H1 (cell line): ENCODE measurements at regions not wholly inside any gene's neighbourhood (a gene's known extent, or its start where the extent isn't known, plus 50 kb on each side); places are given as distances from the start of the nearest gene placed in this dataset.

Experiments used
- CTCF ChIA-PET: fragments of 300-600 bp; sonication (Branson Sonifier 250); formaldehyde crosslinking; loops from one replicate; lab custom pipeline; 2021; ENCODE audit not compliant: partially characterized antibody; lab: Charles Lee
- POLR2A ChIA-PET: fragments of 300-600 bp; sonication (Branson Sonifier 250); formaldehyde crosslinking; loops from one replicate; lab custom pipeline; 2021; ENCODE audit warnings: inconsistent platforms; ENCODE audit not compliant: partially characterized antibody; lab: Charles Lee
- DNase-seq, 2 experiments: peaks; one replicate each; pipeline versions ENCODE4 v3.0.0 to v3.0.0-alpha.2; 2010 to 2022; ENCODE audit warnings: low spot score in 2 of 2, low read depth in 1 of 2, mixed read lengths in 1 of 2
- FAIRE-seq: peaks from 2 replicates; lab custom pipeline; 2011; peaks lifted over from hg19 to GRCh38; lab: Jason Lieb, UNC
- H2AFZ ChIP-seq: 2 replicates; pipeline ENCODE4 v1.8.1; 2012; ENCODE audit warnings: low read length, inconsistent platforms
- H2AK5ac ChIP-seq: 2 replicates; pipeline ENCODE4 v1.6.1; 2013; ENCODE audit warnings: low read depth, low read length
- H2BK120ac ChIP-seq: replicated peaks from 2 replicates; pipeline ENCODE3; 2013; ENCODE audit warnings: low read depth, low read length, inconsistent platforms
- H2BK12ac ChIP-seq: 2 replicates; pipeline ENCODE4 v1.6.1; 2013; ENCODE audit warnings: low read depth, low read length
- H2BK15ac ChIP-seq: 2 replicates; pipeline ENCODE4 v1.6.1; 2013; ENCODE audit warnings: low read length
- H2BK20ac ChIP-seq: 2 replicates; pipeline ENCODE4 v1.6.1; 2013; ENCODE audit warnings: low read length
- H2BK5ac ChIP-seq: 2 replicates; pipeline ENCODE4 v1.6.1; 2013; ENCODE audit warnings: low read depth, low read length
- H3K14ac ChIP-seq: 2 replicates; pipeline ENCODE4 v1.6.1; 2013; ENCODE audit warnings: inconsistent platforms; ENCODE audit not compliant: insufficient read length
- H3K18ac ChIP-seq: 2 replicates; pipeline ENCODE4 v1.6.1; 2013; ENCODE audit warnings: low read length; ENCODE audit errors: extremely low read depth
- H3K23ac ChIP-seq: 2 replicates; pipeline ENCODE4 v1.6.1; 2013; ENCODE audit warnings: inconsistent platforms; ENCODE audit not compliant: insufficient read length
- H3K23me2 ChIP-seq: 2 replicates; pipeline ENCODE4 v1.6.1; 2013; ENCODE audit warnings: low read depth, low read length
- H3K27ac ChIP-seq: 2 replicates; pipeline ENCODE4 v1.6.1; 2011; ENCODE audit warnings: low read depth, low read length, inconsistent platforms
- H3K27me3 ChIP-seq, 4 experiments: replicated peaks in 1 of 4; 1 replicate in 1 of 4; 2 replicates in 3 of 4; pipeline versions ENCODE4 v1.6.1 to v1.8.1; 2011 to 2013; ENCODE audit warnings: low read length in 3 of 4, mild to moderate bottlenecking in 3 of 4, inconsistent platforms in 2 of 4, mixed read lengths in 2 of 4, moderate library complexity in 1 of 4; ENCODE audit not compliant: control insufficient read depth in 3 of 4, insufficient read depth in 3 of 4; ENCODE audit errors: extremely low read depth in 1 of 4
- H3K36me3 ChIP-seq, 4 experiments: 2 replicates each; pipeline versions ENCODE4 v1.6.1 to v1.8.1; 2011 to 2013; ENCODE audit warnings: mild to moderate bottlenecking in 4 of 4, low read length in 3 of 4, moderate library complexity in 2 of 4, control low read depth in 1 of 4, inconsistent platforms in 1 of 4; ENCODE audit not compliant: insufficient read depth in 4 of 4, control insufficient read depth in 2 of 4
- H3K4ac ChIP-seq: replicated peaks from 2 replicates; pipeline ENCODE3; 2013; ENCODE audit warnings: low read length, low read depth, mixed read lengths, inconsistent platforms; ENCODE audit not compliant: insufficient read length
- H3K4me1 ChIP-seq, 4 experiments: replicated peaks in 1 of 4; 1 replicate in 1 of 4; 2 replicates in 3 of 4; pipeline versions ENCODE4 v1.6.1 to v1.8.1; 2011 to 2013; ENCODE audit warnings: low read length in 3 of 4, inconsistent platforms in 2 of 4, mixed read lengths in 1 of 4; ENCODE audit not compliant: insufficient read depth in 4 of 4, control insufficient read depth in 3 of 4
- H3K4me2 ChIP-seq, 2 experiments: 2 replicates each; pipeline versions ENCODE4 v1.6.1 to v1.8.1; 2011 to 2013; ENCODE audit warnings: low read depth in 2 of 2, low read length in 2 of 2, control low read depth in 1 of 2, inconsistent platforms in 1 of 2, mild to moderate bottlenecking in 1 of 2; ENCODE audit not compliant: insufficient read depth in 1 of 2
- H3K4me3 ChIP-seq, 4 experiments: fragments of 200-600, 300-600 bp in 1 of 4; sonication (generic), shearing (Covaris generic), sonication (Bioruptor Twin) in 1 of 4; 2 replicates each; pipeline versions ENCODE4 v1.5.1 to v1.8.1; 2011 to 2016; ENCODE audit warnings: low read length in 4 of 4, low read depth in 3 of 4, control low read depth in 2 of 4, inconsistent platforms in 2 of 4, mild to moderate bottlenecking in 2 of 4, mixed read lengths in 1 of 4, moderate library complexity in 1 of 4; ENCODE audit not compliant: insufficient read depth in 2 of 4; ENCODE audit errors: extremely low read depth in 1 of 4
- H3K56ac ChIP-seq: replicated peaks from 2 replicates; pipeline ENCODE3; 2013; ENCODE audit warnings: low read depth, mild to moderate bottlenecking, mixed read lengths, low read length, inconsistent platforms; ENCODE audit not compliant: insufficient read length
- H3K79me1 ChIP-seq: 2 replicates; pipeline ENCODE4 v1.6.1; 2013; ENCODE audit warnings: low read depth, low read length, control low read depth
- H3K79me2 ChIP-seq, 2 experiments: 2 replicates each; pipeline versions ENCODE4 v1.6.1 to v1.8.1; 2012 to 2013; ENCODE audit warnings: low read length in 2 of 2, mild to moderate bottlenecking in 2 of 2, inconsistent platforms in 1 of 2; ENCODE audit not compliant: insufficient read depth in 2 of 2, control insufficient read depth in 1 of 2
- H3K9ac ChIP-seq, 4 experiments: replicated peaks in 1 of 4; 1 replicate in 1 of 4; 2 replicates in 3 of 4; pipeline versions ENCODE4 v1.6.1 to v1.8.1; 2011 to 2013; ENCODE audit warnings: low read depth in 3 of 4, low read length in 3 of 4, control low read depth in 2 of 4, mild to moderate bottlenecking in 2 of 4, moderate library complexity in 2 of 4, inconsistent platforms in 1 of 4; ENCODE audit errors: extremely low read depth in 1 of 4
- H3K9me3 ChIP-seq, 2 experiments: 2 replicates each; pipeline versions ENCODE4 v1.6.1 to v1.8.1; 2012 to 2013; ENCODE audit warnings: mild to moderate bottlenecking in 2 of 2, moderate library complexity in 2 of 2, control low read depth in 1 of 2, inconsistent platforms in 1 of 2, low read depth in 1 of 2, low read length in 1 of 2, mixed read lengths in 1 of 2; ENCODE audit not compliant: insufficient read depth in 2 of 2
- H4K20me1 ChIP-seq, 2 experiments: replicated peaks in 1 of 2; 2 replicates each; pipeline versions ENCODE3 to v1.8.1; 2011 to 2013; ENCODE audit warnings: inconsistent platforms in 2 of 2, low read length in 2 of 2, mild to moderate bottlenecking in 1 of 2; ENCODE audit not compliant: insufficient read depth in 2 of 2, control insufficient read depth in 1 of 2
- H4K5ac ChIP-seq: 2 replicates; pipeline ENCODE4 v1.6.1; 2013; ENCODE audit warnings: low read length, low read depth, mixed read lengths, inconsistent platforms; ENCODE audit not compliant: insufficient read length
- H4K8ac ChIP-seq: 2 replicates; pipeline ENCODE4 v1.8.0; 2013; ENCODE audit warnings: mild to moderate bottlenecking, moderate library complexity, low read length, inconsistent platforms; ENCODE audit not compliant: insufficient read depth; ENCODE audit errors: extremely low read depth
- H4K91ac ChIP-seq: replicated peaks from 2 replicates; pipeline ENCODE3; 2013; ENCODE audit warnings: low read length, mixed read lengths, inconsistent platforms; ENCODE audit not compliant: insufficient read length
- CEBPB ChIP-seq: IDR thresholded peaks from 2 replicates; pipeline ENCODE4 v1.6.1; 2012; ENCODE audit warnings: low read depth, low read length
- MAX ChIP-seq: IDR thresholded peaks from 2 replicates; pipeline ENCODE4 v1.6.1; 2012; ENCODE audit warnings: inconsistent platforms
- WGBS, 2 experiments: shearing (Covaris generic) in 1 of 2; methylation state at CpG; one replicate each; pipeline versions ENCODE4 v1.1.6 to v1.1.7; 2013 to 2015; ENCODE audit warnings: low lambda C conversion rate in 2 of 2, mixed read lengths in 2 of 2, inconsistent platforms in 1 of 2, low coverage in 1 of 2, missing lambda C conversion rate in 1 of 2; ENCODE audit not compliant: insufficient replicate concordance in 2 of 2, insufficient coverage in 1 of 2, insufficient read length in 1 of 2; ENCODE audit errors: extremely low coverage in 1 of 2, missing lambda C conversion rate in 1 of 2; 5-methylcytosine and 5-hydroxymethylcytosine counted together

GRCh38 chr18:2390158-2390557 is 181.1 kb downstream of the METTL4 start:
- H3K4ac ChIP-seq, result no peak overlapping the region
- H3K27me3 ChIP-seq, result peaks cover 0 to 1% (median 0%) of the 10 kb centered on the region in 4 experiments; a peak in 1 of 7 replicates
- H2BK20ac ChIP-seq, result no peak overlapping the region
- no peaks in the 10 kb centered on the region for H3K79me1 ChIP-seq
- no peak overlapping the region for H2AK5ac ChIP-seq
- H2AFZ ChIP-seq, result no peak overlapping the region
- H3K23me2 ChIP-seq, result no peaks in the 10 kb centered on the region
- no peak overlapping the region for H3K4me3 ChIP-seq
- H4K8ac ChIP-seq, result no peak overlapping the region
- no peak overlapping the region for H3K9ac ChIP-seq
- no peak overlapping the region for H3K56ac ChIP-seq
- TF ChIP-seq CEBPB (peak; percentile 55; the same call in 1 of the 2 replicates), MAX (no peak)
- no peak overlapping the region for H4K5ac ChIP-seq
- no peak overlapping the region for H3K18ac ChIP-seq
- H4K20me1 ChIP-seq, result no peaks in the 10 kb centered on the region
- WGBS, 2 experiments, result 96% methylated on average over 1 of the region's 1 CpG; no CpG with 5 or more reads in 1 of the 2 experiments
- H4K91ac ChIP-seq, result no peak overlapping the region
- FAIRE-seq (no peak), DNase-seq (no peak)
- H3K4me1 ChIP-seq, result no peaks in the 10 kb centered on the region
- no peak overlapping the region for H2BK15ac ChIP-seq
- no peak overlapping the region for H3K4me2 ChIP-seq
- ChIA-PET CTCF (no interaction called here), POLR2A (no interaction called here)
- no peak overlapping the region for H2BK12ac ChIP-seq
- H2BK120ac ChIP-seq, result no peak overlapping the region
- no peaks in the 10 kb centered on the region for H3K36me3 ChIP-seq
- no peak overlapping the region for H3K14ac ChIP-seq
- H3K9me3 ChIP-seq, result peaks cover 0 to 3% of the 10 kb centered on the region in 2 experiments; a peak in 1 of 4 replicates
- H3K27ac ChIP-seq, result no peak overlapping the region
- H3K23ac ChIP-seq, result no peak overlapping the region
- H3K79me2 ChIP-seq, result no peaks in the 10 kb centered on the region
- no peak overlapping the region for H2BK5ac ChIP-seq
